GM13976 (cell line): ENCODE measurements at regions not wholly inside any gene's neighbourhood (a gene's known extent, or its start where the extent isn't known, plus 50 kb on each side); places are given as distances from the start of the nearest gene placed in this dataset.

ENCODE experiments used
- DNase-seq: peaks from one replicate; pipeline ENCODE4 v3.0.0; 2012; ENCODE audit warnings: low spot score
- in situ Hi-C: fragments of 300-500 bp; cut with MboI; formaldehyde crosslinking; loops from one replicate; pipeline ENCODE4 v1.12.0; 2022; ENCODE audit warnings: low sequenced_read_pairs, mixed read lengths, inconsistent platforms; ENCODE audit not compliant: unreplicated experiment
- TF ChIP-seq, protein P1 (sequence below): IDR thresholded peaks from 2 replicates; pipeline ENCODE4 v1.5.1; 2012; ENCODE audit warnings: borderline replicate concordance, mild to moderate bottlenecking; ENCODE audit not compliant: insufficient read depth; ENCODE audit errors: extremely low read depth, missing control alignments, control extremely low read depth

DNA sequence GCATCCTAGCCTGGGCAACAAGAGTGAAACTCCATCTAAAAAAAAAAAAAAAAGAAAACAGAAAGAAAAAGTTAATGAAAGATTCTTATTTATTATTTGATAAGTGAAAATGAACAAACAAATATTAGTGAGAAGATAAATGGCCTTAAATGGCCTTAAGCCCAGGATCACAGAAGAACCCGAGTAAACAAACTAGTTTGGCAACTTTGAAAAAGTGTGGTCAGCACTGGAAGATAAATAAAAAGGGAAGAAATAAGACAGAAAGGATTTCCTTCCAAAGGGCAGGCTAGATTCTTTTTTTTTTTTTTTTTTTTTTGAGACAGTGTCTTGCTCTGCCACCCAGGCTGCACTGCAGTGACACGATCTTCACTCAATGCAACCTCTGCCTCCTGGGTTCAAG lies 692.4 kb downstream of the CPS1 start:
- DNase-seq: no peak
- in situ Hi-C loops: no loop called here
- TF ChIP-seq, protein P1, sequence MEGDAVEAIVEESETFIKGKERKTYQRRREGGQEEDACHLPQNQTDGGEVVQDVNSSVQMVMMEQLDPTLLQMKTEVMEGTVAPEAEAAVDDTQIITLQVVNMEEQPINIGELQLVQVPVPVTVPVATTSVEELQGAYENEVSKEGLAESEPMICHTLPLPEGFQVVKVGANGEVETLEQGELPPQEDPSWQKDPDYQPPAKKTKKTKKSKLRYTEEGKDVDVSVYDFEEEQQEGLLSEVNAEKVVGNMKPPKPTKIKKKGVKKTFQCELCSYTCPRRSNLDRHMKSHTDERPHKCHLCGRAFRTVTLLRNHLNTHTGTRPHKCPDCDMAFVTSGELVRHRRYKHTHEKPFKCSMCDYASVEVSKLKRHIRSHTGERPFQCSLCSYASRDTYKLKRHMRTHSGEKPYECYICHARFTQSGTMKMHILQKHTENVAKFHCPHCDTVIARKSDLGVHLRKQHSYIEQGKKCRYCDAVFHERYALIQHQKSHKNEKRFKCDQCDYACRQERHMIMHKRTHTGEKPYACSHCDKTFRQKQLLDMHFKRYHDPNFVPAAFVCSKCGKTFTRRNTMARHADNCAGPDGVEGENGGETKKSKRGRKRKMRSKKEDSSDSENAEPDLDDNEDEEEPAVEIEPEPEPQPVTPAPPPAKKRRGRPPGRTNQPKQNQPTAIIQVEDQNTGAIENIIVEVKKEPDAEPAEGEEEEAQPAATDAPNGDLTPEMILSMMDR: no peak

DNA sequence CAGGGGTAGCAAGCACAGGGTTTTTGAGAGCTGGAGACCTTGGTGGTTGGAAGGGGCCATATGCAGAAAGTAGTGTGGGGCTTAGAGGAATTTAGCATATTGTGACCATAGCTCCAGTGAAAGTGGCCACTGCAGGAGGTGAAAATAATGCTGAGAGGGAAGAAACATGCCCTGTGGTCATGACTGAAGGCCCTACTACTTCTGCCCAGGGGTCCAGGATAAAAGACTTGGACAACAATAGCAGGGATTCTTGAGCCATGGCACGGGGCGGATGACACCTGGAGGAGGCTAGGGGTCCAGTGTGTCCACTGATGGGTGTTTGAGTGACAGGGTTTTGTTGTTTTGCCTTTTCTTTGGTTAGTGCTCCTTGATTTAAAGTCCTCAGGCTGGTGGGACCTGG lies 694.6 kb downstream of the CPS1 start:
- TF ChIP-seq, protein P1: no peak
- no peak for DNase-seq
- in situ Hi-C loops: no loop called here

GRCh38 chr2:211258646-211259335 lies 702.4 kb downstream of the CPS1 start:
- DNase-seq: no peak
- in situ Hi-C loops: no loop called here
- TF ChIP-seq, protein P1: no peak

- TF ChIP-seq, protein P1: no peak
- in situ Hi-C loops: no loop called here
- no peak for DNase-seq
Measured at GRCh38 chr2:211259831-211260476, 703.6 kb downstream of the CPS1 start.

DNA sequence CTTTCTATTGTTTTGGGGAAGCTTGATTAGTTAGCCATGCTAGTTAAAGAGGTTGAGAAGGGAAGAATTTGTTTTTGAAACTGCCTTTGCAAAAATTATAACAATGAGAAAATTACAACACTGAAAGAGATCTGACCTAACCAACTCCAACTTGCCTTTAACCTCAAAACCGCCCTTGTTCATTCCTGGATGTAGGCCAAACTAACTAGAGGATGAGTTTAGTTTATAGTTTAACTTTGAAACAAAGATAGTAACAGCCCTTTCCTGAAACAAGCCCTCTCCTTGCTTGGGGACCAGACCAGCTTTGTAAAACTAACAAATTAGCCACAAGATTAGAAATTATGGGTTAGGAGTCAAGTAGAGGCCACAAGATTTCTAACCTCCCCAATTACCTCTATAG lies 713.9 kb downstream of the CPS1 start:
- in situ Hi-C loops: no loop called here
- TF ChIP-seq, protein P1: no peak
- no peak for DNase-seq

GRCh38 chr2:211281430-211282073 lies 725.2 kb downstream of the CPS1 start:
- DNase-seq: no peak
- TF ChIP-seq, protein P1: no peak
- in situ Hi-C loops: no loop called here
